ENCODE measurements at regions not wholly inside any gene's neighbourhood (a gene's known extent, or its start where the extent isn't known, plus 50 kb on each side); places are given as distances from the start of the nearest gene placed in this dataset.

GRCh38 chr3:20798666-20799065, 612.7 kb upstream of the SGO1 start:
- Mint-ChIP-seq H3K4me1 (no peaks in the 10 kb centered on the region), H3K27ac (no peak overlapping the region), H3K27me3 (ENCODE audit: low read depth) (no peaks in the 10 kb centered on the region), H3K4me3 (no peak overlapping the region), H3K9me3 (peaks cover 4% of the 10 kb centered on the region in 2 experiments; a peak in 2 of 5 replicates), H3K36me3 (ENCODE audit: insufficient read depth in 1 of 3, low read depth in 3 of 3) (no peaks in the 10 kb centered on the region; a peak in 1 of 7 replicates)
- Histone ChIP-seq H3K56ac (ENCODE audit: insufficient read length, low read depth, low read length) (no peak overlapping the region), H3K27ac (ENCODE audit: insufficient read length, low read depth, low read length) (no peak overlapping the region), H2AFZ (ENCODE audit: low read length) (no peak overlapping the region), H3K14ac (ENCODE audit: insufficient read depth, low read length) (no peak overlapping the region), H4K5ac (ENCODE audit: insufficient read length, low read depth, low read length) (no peak overlapping the region), H3K27me3 (ENCODE audit: insufficient read depth, low read length) (no peaks in the 10 kb centered on the region), H3K9ac (ENCODE audit: extremely low read depth, insufficient read length, low read length) (no peak overlapping the region), H2AK5ac (ENCODE audit: insufficient read length, low read length) (no peak overlapping the region), H4K91ac (ENCODE audit: insufficient read length, low read depth, low read length) (no peak overlapping the region), H3K79me2 (ENCODE audit: insufficient read depth, low read length) (no peaks in the 10 kb centered on the region), H3K9me3 (ENCODE audit: control insufficient read depth, low read depth, low read length) (no peaks in the 10 kb centered on the region), H3K18ac (ENCODE audit: insufficient read length, low read depth, low read length) (no peak overlapping the region), H3K23me2 (ENCODE audit: insufficient read length, low read depth, low read length, poor library complexity, severe bottlenecking) (no peaks in the 10 kb centered on the region), H3K79me1 (ENCODE audit: insufficient read depth, low read depth, low read length, poor library complexity, severe bottlenecking) (no peaks in the 10 kb centered on the region), H3T11ph (ENCODE audit: low read length) (no peak overlapping the region), H3K4me2 (ENCODE audit: insufficient read depth, insufficient read length, low read length) (no peak overlapping the region), H2BK120ac (ENCODE audit: low read depth, low read length, poor library complexity, severe bottlenecking) (no peak overlapping the region), H4K20me1 (ENCODE audit: control insufficient read depth, insufficient read depth, insufficient read length) (no peaks in the 10 kb centered on the region), H2BK15ac (ENCODE audit: low read depth, low read length) (no peak overlapping the region), H2BK12ac (ENCODE audit: insufficient read length, low read depth, low read length) (no peak overlapping the region), H2BK5ac (ENCODE audit: insufficient read length, low read length) (no peak overlapping the region), H3K4me1 (ENCODE audit: insufficient read depth, low read length) (no peaks in the 10 kb centered on the region), H2BK20ac (ENCODE audit: low read depth, low read length, poor library complexity, severe bottlenecking) (no peak overlapping the region), H3K23ac (ENCODE audit: insufficient read length, low read depth, low read length) (no peak overlapping the region), H4K8ac (replicated peaks; ENCODE audit: insufficient read length, low read depth, low read length) (no peak overlapping the region), H3K4ac (ENCODE audit: low read depth, low read length) (no peak overlapping the region)
- no CpG with 5 or more reads among the region's 1 CpG for WGBS (ENCODE audit: extremely low coverage, insufficient read length, low lambda C conversion rate)
- no peak for DNase-seq
- TF ChIP-seq CTCF (conservative IDR thresholded peaks at IDR 0.05): no peak

All from H9 (cell line).